HL-60 (cell line): ENCODE measurements at regions not wholly inside any gene's neighbourhood (a gene's known extent, or its start where the extent isn't known, plus 50 kb on each side); places are given as distances from the start of the nearest gene placed in this dataset.
A peak's percentile ranks its signal among the peaks of the same experiment; 100 is the strongest.

ENCODE experiments used
- DNase-seq, 2 experiments: peaks; one replicate each; pipeline ENCODE4 v3.0.0-alpha.2; 2010 to 2020; ENCODE audit warnings: low read depth in 1 of 2, low spot score in 1 of 2
- H3K27ac ChIP-seq: fragments of 250-450 bp; sonication (Bioruptor Pico); replicated peaks from 2 replicates; pipeline ENCODE4 v1.5.1; 2020; ENCODE audit warnings: mild to moderate bottlenecking, moderate library complexity
- H3K27me3 ChIP-seq: fragments of 250-450 bp; sonication (Bioruptor Pico); 2 replicates; pipeline ENCODE4 v1.5.1; 2021; ENCODE audit warnings: mild to moderate bottlenecking, moderate library complexity; ENCODE audit not compliant: insufficient read depth, poor library complexity, severe bottlenecking
- H3K4me3 ChIP-seq: replicated peaks from 2 replicates; pipeline ENCODE4 v1.5.1; 2011; ENCODE audit warnings: mild to moderate bottlenecking, control low read depth, low read length; ENCODE audit not compliant: insufficient read depth
- GABPA ChIP-seq: IDR thresholded peaks from 2 replicates; pipeline ENCODE4 v1.6.1; 2012; ENCODE audit warnings: low read depth
- POLR2AphosphoS5 ChIP-seq: IDR thresholded peaks from 2 replicates; pipeline ENCODE4 v1.6.1; 2012; ENCODE audit warnings: low read depth
- REST ChIP-seq: IDR thresholded peaks from 2 replicates; pipeline ENCODE4 v1.6.1; 2012; ENCODE audit warnings: low read depth; ENCODE audit not compliant: insufficient replicate concordance
- SPI1 ChIP-seq: IDR thresholded peaks from 2 replicates; pipeline ENCODE4 v1.6.1; 2012; ENCODE audit warnings: low read depth, mild to moderate bottlenecking, borderline replicate concordance
- TF ChIP-seq, protein P1 (sequence below): IDR thresholded peaks from one replicate; pipeline ENCODE4 v1.5.1; 2011; ENCODE audit warnings: low read length, control low read depth, inconsistent platforms; ENCODE audit not compliant: insufficient read depth

GRCh38 chr18:60746919-60747318, 374.3 kb upstream of the MC4R start:
- no peak for DNase-seq
- Histone ChIP-seq H3K27me3 (peaks cover 2% of the 10 kb centered on the region), H3K4me3 (no peak overlapping the region), H3K27ac (no peak overlapping the region)
- TF ChIP-seq GABPA: no peak
- TF ChIP-seq, protein P1, sequence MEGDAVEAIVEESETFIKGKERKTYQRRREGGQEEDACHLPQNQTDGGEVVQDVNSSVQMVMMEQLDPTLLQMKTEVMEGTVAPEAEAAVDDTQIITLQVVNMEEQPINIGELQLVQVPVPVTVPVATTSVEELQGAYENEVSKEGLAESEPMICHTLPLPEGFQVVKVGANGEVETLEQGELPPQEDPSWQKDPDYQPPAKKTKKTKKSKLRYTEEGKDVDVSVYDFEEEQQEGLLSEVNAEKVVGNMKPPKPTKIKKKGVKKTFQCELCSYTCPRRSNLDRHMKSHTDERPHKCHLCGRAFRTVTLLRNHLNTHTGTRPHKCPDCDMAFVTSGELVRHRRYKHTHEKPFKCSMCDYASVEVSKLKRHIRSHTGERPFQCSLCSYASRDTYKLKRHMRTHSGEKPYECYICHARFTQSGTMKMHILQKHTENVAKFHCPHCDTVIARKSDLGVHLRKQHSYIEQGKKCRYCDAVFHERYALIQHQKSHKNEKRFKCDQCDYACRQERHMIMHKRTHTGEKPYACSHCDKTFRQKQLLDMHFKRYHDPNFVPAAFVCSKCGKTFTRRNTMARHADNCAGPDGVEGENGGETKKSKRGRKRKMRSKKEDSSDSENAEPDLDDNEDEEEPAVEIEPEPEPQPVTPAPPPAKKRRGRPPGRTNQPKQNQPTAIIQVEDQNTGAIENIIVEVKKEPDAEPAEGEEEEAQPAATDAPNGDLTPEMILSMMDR: no peak
- no peak for TF ChIP-seq REST
- no peak for TF ChIP-seq POLR2AphosphoS5
- TF ChIP-seq SPI1: no peak

- no peak overlapping the region for H3K27ac ChIP-seq
- no peak for DNase-seq
- no peak overlapping the region for H3K4me3 ChIP-seq
- no peaks in the 10 kb centered on the region for H3K27me3 ChIP-seq
- TF ChIP-seq SPI1: no peak
- TF ChIP-seq, protein P1: no peak
- TF ChIP-seq REST: peak; percentile 54
- no peak for TF ChIP-seq POLR2AphosphoS5
- no peak for TF ChIP-seq GABPA
These were observed 381.2 kb upstream of the MC4R start for GRCh38 chr18:60753753-60754152.

DNA sequence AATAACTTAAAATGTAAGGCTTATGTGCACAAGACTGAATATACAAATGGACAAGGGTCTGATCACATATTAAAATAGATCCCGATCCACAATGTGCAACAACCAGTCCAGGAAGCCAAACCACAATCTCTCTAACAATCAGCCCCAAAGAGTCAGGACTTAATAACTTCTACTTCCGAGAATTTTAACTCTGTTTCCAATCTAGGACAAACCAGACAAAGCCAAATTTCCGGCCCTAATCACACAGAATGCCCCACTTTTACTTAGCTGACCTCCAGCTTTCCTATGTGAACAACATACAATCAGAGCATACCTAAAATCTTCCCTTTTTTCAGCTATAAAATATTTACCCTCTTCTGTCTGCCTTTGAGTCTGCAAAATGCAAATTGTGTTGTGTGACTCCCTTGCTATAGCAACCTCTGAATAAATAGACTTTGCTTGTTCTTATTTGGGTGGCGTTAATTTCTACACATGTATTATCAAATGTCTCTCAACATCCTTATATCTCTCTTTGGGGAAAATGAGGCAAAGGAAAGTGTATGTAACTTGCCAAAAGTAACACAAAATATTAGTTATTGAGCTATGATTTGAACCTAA, 381.9 kb upstream of the MC4R start:
- DNase-seq: no peak
- Histone ChIP-seq H3K4me3 (no peak overlapping the region), H3K27me3 (no peaks in the 10 kb centered on the region), H3K27ac (no peak overlapping the region)
- TF ChIP-seq REST (no peak), GABPA (no peak), POLR2AphosphoS5 (no peak)
- TF ChIP-seq, protein P1: no peak
